H1 (cell line): ENCODE measurements at regions not wholly inside any gene's neighbourhood (a gene's known extent, or its start where the extent isn't known, plus 50 kb on each side); places are given as distances from the start of the nearest gene placed in this dataset.

Experiments used
- CTCF ChIA-PET: fragments of 300-600 bp; sonication (Branson Sonifier 250); formaldehyde crosslinking; loops from one replicate; lab custom pipeline; 2021; ENCODE audit not compliant: partially characterized antibody; lab: Charles Lee
- POLR2A ChIA-PET: fragments of 300-600 bp; sonication (Branson Sonifier 250); formaldehyde crosslinking; loops from one replicate; lab custom pipeline; 2021; ENCODE audit warnings: inconsistent platforms; ENCODE audit not compliant: partially characterized antibody; lab: Charles Lee
- DNase-seq, 2 experiments: peaks; one replicate each; pipeline versions ENCODE4 v3.0.0 to v3.0.0-alpha.2; 2010 to 2022; ENCODE audit warnings: low spot score in 2 of 2, low read depth in 1 of 2, mixed read lengths in 1 of 2
- FAIRE-seq: peaks from 2 replicates; lab custom pipeline; 2011; peaks lifted over from hg19 to GRCh38; lab: Jason Lieb, UNC
- H2AFZ ChIP-seq: 2 replicates; pipeline ENCODE4 v1.8.1; 2012; ENCODE audit warnings: low read length, inconsistent platforms
- H2AK5ac ChIP-seq: 2 replicates; pipeline ENCODE4 v1.6.1; 2013; ENCODE audit warnings: low read depth, low read length
- H2BK120ac ChIP-seq: replicated peaks from 2 replicates; pipeline ENCODE3; 2013; ENCODE audit warnings: low read depth, low read length, inconsistent platforms
- H2BK12ac ChIP-seq: 2 replicates; pipeline ENCODE4 v1.6.1; 2013; ENCODE audit warnings: low read depth, low read length
- H2BK15ac ChIP-seq: 2 replicates; pipeline ENCODE4 v1.6.1; 2013; ENCODE audit warnings: low read length
- H2BK20ac ChIP-seq: 2 replicates; pipeline ENCODE4 v1.6.1; 2013; ENCODE audit warnings: low read length
- H2BK5ac ChIP-seq: 2 replicates; pipeline ENCODE4 v1.6.1; 2013; ENCODE audit warnings: low read depth, low read length
- H3K14ac ChIP-seq: 2 replicates; pipeline ENCODE4 v1.6.1; 2013; ENCODE audit warnings: inconsistent platforms; ENCODE audit not compliant: insufficient read length
- H3K18ac ChIP-seq: 2 replicates; pipeline ENCODE4 v1.6.1; 2013; ENCODE audit warnings: low read length; ENCODE audit errors: extremely low read depth
- H3K23ac ChIP-seq: 2 replicates; pipeline ENCODE4 v1.6.1; 2013; ENCODE audit warnings: inconsistent platforms; ENCODE audit not compliant: insufficient read length
- H3K23me2 ChIP-seq: 2 replicates; pipeline ENCODE4 v1.6.1; 2013; ENCODE audit warnings: low read depth, low read length
- H3K27ac ChIP-seq: 2 replicates; pipeline ENCODE4 v1.6.1; 2011; ENCODE audit warnings: low read depth, low read length, inconsistent platforms
- H3K27me3 ChIP-seq, 4 experiments: replicated peaks in 1 of 4; 1 replicate in 1 of 4; 2 replicates in 3 of 4; pipeline versions ENCODE4 v1.6.1 to v1.8.1; 2011 to 2013; ENCODE audit warnings: low read length in 3 of 4, mild to moderate bottlenecking in 3 of 4, inconsistent platforms in 2 of 4, mixed read lengths in 2 of 4, moderate library complexity in 1 of 4; ENCODE audit not compliant: control insufficient read depth in 3 of 4, insufficient read depth in 3 of 4; ENCODE audit errors: extremely low read depth in 1 of 4
- H3K36me3 ChIP-seq, 4 experiments: 2 replicates each; pipeline versions ENCODE4 v1.6.1 to v1.8.1; 2011 to 2013; ENCODE audit warnings: mild to moderate bottlenecking in 4 of 4, low read length in 3 of 4, moderate library complexity in 2 of 4, control low read depth in 1 of 4, inconsistent platforms in 1 of 4; ENCODE audit not compliant: insufficient read depth in 4 of 4, control insufficient read depth in 2 of 4
- H3K4ac ChIP-seq: replicated peaks from 2 replicates; pipeline ENCODE3; 2013; ENCODE audit warnings: low read length, low read depth, mixed read lengths, inconsistent platforms; ENCODE audit not compliant: insufficient read length
- H3K4me1 ChIP-seq, 4 experiments: replicated peaks in 1 of 4; 1 replicate in 1 of 4; 2 replicates in 3 of 4; pipeline versions ENCODE4 v1.6.1 to v1.8.1; 2011 to 2013; ENCODE audit warnings: low read length in 3 of 4, inconsistent platforms in 2 of 4, mixed read lengths in 1 of 4; ENCODE audit not compliant: insufficient read depth in 4 of 4, control insufficient read depth in 3 of 4
- H3K4me2 ChIP-seq, 2 experiments: 2 replicates each; pipeline versions ENCODE4 v1.6.1 to v1.8.1; 2011 to 2013; ENCODE audit warnings: low read depth in 2 of 2, low read length in 2 of 2, control low read depth in 1 of 2, inconsistent platforms in 1 of 2, mild to moderate bottlenecking in 1 of 2; ENCODE audit not compliant: insufficient read depth in 1 of 2
- H3K4me3 ChIP-seq, 4 experiments: fragments of 200-600, 300-600 bp in 1 of 4; sonication (generic), shearing (Covaris generic), sonication (Bioruptor Twin) in 1 of 4; 2 replicates each; pipeline versions ENCODE4 v1.5.1 to v1.8.1; 2011 to 2016; ENCODE audit warnings: low read length in 4 of 4, low read depth in 3 of 4, control low read depth in 2 of 4, inconsistent platforms in 2 of 4, mild to moderate bottlenecking in 2 of 4, mixed read lengths in 1 of 4, moderate library complexity in 1 of 4; ENCODE audit not compliant: insufficient read depth in 2 of 4; ENCODE audit errors: extremely low read depth in 1 of 4
- H3K56ac ChIP-seq: replicated peaks from 2 replicates; pipeline ENCODE3; 2013; ENCODE audit warnings: low read depth, mild to moderate bottlenecking, mixed read lengths, low read length, inconsistent platforms; ENCODE audit not compliant: insufficient read length
- H3K79me1 ChIP-seq: 2 replicates; pipeline ENCODE4 v1.6.1; 2013; ENCODE audit warnings: low read depth, low read length, control low read depth
- H3K79me2 ChIP-seq, 2 experiments: 2 replicates each; pipeline versions ENCODE4 v1.6.1 to v1.8.1; 2012 to 2013; ENCODE audit warnings: low read length in 2 of 2, mild to moderate bottlenecking in 2 of 2, inconsistent platforms in 1 of 2; ENCODE audit not compliant: insufficient read depth in 2 of 2, control insufficient read depth in 1 of 2
- H3K9ac ChIP-seq, 4 experiments: replicated peaks in 1 of 4; 1 replicate in 1 of 4; 2 replicates in 3 of 4; pipeline versions ENCODE4 v1.6.1 to v1.8.1; 2011 to 2013; ENCODE audit warnings: low read depth in 3 of 4, low read length in 3 of 4, control low read depth in 2 of 4, mild to moderate bottlenecking in 2 of 4, moderate library complexity in 2 of 4, inconsistent platforms in 1 of 4; ENCODE audit errors: extremely low read depth in 1 of 4
- H3K9me3 ChIP-seq, 2 experiments: 2 replicates each; pipeline versions ENCODE4 v1.6.1 to v1.8.1; 2012 to 2013; ENCODE audit warnings: mild to moderate bottlenecking in 2 of 2, moderate library complexity in 2 of 2, control low read depth in 1 of 2, inconsistent platforms in 1 of 2, low read depth in 1 of 2, low read length in 1 of 2, mixed read lengths in 1 of 2; ENCODE audit not compliant: insufficient read depth in 2 of 2
- H4K20me1 ChIP-seq, 2 experiments: replicated peaks in 1 of 2; 2 replicates each; pipeline versions ENCODE3 to v1.8.1; 2011 to 2013; ENCODE audit warnings: inconsistent platforms in 2 of 2, low read length in 2 of 2, mild to moderate bottlenecking in 1 of 2; ENCODE audit not compliant: insufficient read depth in 2 of 2, control insufficient read depth in 1 of 2
- H4K5ac ChIP-seq: 2 replicates; pipeline ENCODE4 v1.6.1; 2013; ENCODE audit warnings: low read length, low read depth, mixed read lengths, inconsistent platforms; ENCODE audit not compliant: insufficient read length
- H4K8ac ChIP-seq: 2 replicates; pipeline ENCODE4 v1.8.0; 2013; ENCODE audit warnings: mild to moderate bottlenecking, moderate library complexity, low read length, inconsistent platforms; ENCODE audit not compliant: insufficient read depth; ENCODE audit errors: extremely low read depth
- H4K91ac ChIP-seq: replicated peaks from 2 replicates; pipeline ENCODE3; 2013; ENCODE audit warnings: low read length, mixed read lengths, inconsistent platforms; ENCODE audit not compliant: insufficient read length
- ASH2L ChIP-seq: fragments of 200-600, 300-600 bp; sonication (generic); IDR thresholded peaks from one replicate; pipeline ENCODE4 v1.7.1; 2017; ENCODE audit warnings: low read length
- ATF3 ChIP-seq: IDR thresholded peaks from 2 replicates; pipeline ENCODE4 v1.6.1; 2011; ENCODE audit warnings: low read depth, mild to moderate bottlenecking, low read length; ENCODE audit not compliant: insufficient read depth
- CBX5 ChIP-seq: fragments of 300-800, 300-1000 bp; sonication (generic); IDR thresholded peaks from 2 replicates; pipeline ENCODE4 v1.7.1; 2016; ENCODE audit warnings: antibody characterized with exemption, low read length, low read depth
- GABPA ChIP-seq: IDR thresholded peaks from 2 replicates; pipeline ENCODE4 v1.6.1; 2011; ENCODE audit warnings: mild to moderate bottlenecking, low read length, moderate library complexity, borderline replicate concordance; ENCODE audit not compliant: insufficient read depth
- HDAC6 ChIP-seq: IDR thresholded peaks from one replicate; pipeline ENCODE4 v1.7.1; 2012; ENCODE audit warnings: low read depth, mild to moderate bottlenecking, inconsistent platforms, low read length, moderate library complexity
- JUND ChIP-seq: IDR thresholded peaks from 2 replicates; pipeline ENCODE4 v1.6.1; 2011; ENCODE audit warnings: mild to moderate bottlenecking, improper control_type of control experiment, low read length
- KDM4A ChIP-seq: IDR thresholded peaks from one replicate; pipeline ENCODE4 v1.7.1; 2012; ENCODE audit warnings: low read depth, mild to moderate bottlenecking, moderate library complexity, low read length, inconsistent platforms; ENCODE audit not compliant: severe bottlenecking
- KDM5A ChIP-seq: fragments of 200-600 bp; IDR thresholded peaks from 2 replicates; pipeline ENCODE4 v1.7.1; 2012; ENCODE audit warnings: mild to moderate bottlenecking, low read length, inconsistent platforms, mixed read lengths
- MAFK ChIP-seq: IDR thresholded peaks from 2 replicates; pipeline ENCODE4 v1.6.1; 2012; ENCODE audit warnings: low read depth, mild to moderate bottlenecking, improper control_type of control experiment, low read length
- NRF1 ChIP-seq: IDR thresholded peaks from 2 replicates; pipeline ENCODE4 v1.6.1; 2011; ENCODE audit warnings: mild to moderate bottlenecking, low read depth, low read length, improper control_type of control experiment
- RAD21 ChIP-seq, 2 experiments: IDR thresholded peaks in 1 of 2; conservative IDR thresholded peaks in 1 of 2; 2 replicates each; pipeline ENCODE4 v1.6.1; 2011; ENCODE audit warnings: low read depth in 2 of 2, low read length in 2 of 2, improper control_type of control experiment in 1 of 2, inconsistent platforms in 1 of 2, mild to moderate bottlenecking in 1 of 2, moderate library complexity in 1 of 2
- SRF ChIP-seq: IDR thresholded peaks from 2 replicates; pipeline ENCODE4 v1.6.1; 2011; ENCODE audit warnings: mild to moderate bottlenecking, low read depth, low read length, moderate library complexity
- WGBS, 2 experiments: shearing (Covaris generic) in 1 of 2; methylation state at CpG; one replicate each; pipeline versions ENCODE4 v1.1.6 to v1.1.7; 2013 to 2015; ENCODE audit warnings: low lambda C conversion rate in 2 of 2, mixed read lengths in 2 of 2, inconsistent platforms in 1 of 2, low coverage in 1 of 2, missing lambda C conversion rate in 1 of 2; ENCODE audit not compliant: insufficient replicate concordance in 2 of 2, insufficient coverage in 1 of 2, insufficient read length in 1 of 2; ENCODE audit errors: extremely low coverage in 1 of 2, missing lambda C conversion rate in 1 of 2; 5-methylcytosine and 5-hydroxymethylcytosine counted together
- TF ChIP-seq, protein P1 (sequence below): IDR thresholded peaks from 2 replicates; pipeline ENCODE4 v1.6.1; 2012; ENCODE audit warnings: inconsistent platforms
- TF ChIP-seq, protein P2 (sequence below): IDR thresholded peaks from 2 replicates; pipeline ENCODE4 v1.6.1; 2012; ENCODE audit warnings: inconsistent platforms

DNA sequence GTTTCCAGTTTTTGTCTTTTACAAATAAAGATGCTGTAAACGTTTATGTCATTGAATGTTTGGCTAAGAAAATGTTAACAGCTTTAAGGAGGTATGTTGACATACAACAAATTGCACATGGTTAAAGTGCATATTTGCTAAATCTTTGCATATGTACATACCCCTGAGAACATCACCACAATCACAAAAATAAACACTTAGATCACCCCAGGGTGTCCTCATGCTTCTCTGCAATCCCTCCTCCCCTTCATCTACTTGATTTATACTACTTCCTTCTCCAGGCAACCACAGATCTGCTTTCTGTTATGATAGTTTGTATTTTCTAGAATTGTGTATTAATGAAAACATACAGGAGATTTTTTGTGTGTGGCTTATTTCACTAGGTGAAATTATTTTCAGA is 209.5 kb downstream of the GLRX3 start:
- CTCF ChIA-PET: interaction anchor here (0.7 to 2.3 kb wide), 2 partner anchors 14 to 127 kb away, joined by 3 to 5 read pairs; no protein-coding TSS in a partner anchor
- 91% methylated on average over 1 of the region's 1 CpG; no CpG with 5 or more reads in 1 of the 2 experiments for WGBS, 2 experiments
- H3K4me2 ChIP-seq: no peak overlapping the region
- TF ChIP-seq RAD21 (IDR thresholded peaks at IDR 0.05 in 1 of 2, conservative IDR thresholded peaks at IDR 0.05 in 1 of 2; ENCODE audit: low read depth in 2 of 2, low read length in 2 of 2) (no peak), KDM5A (no peak), GABPA (no peak), HDAC6 (no peak), SRF (no peak), ATF3 (no peak), KDM4A (no peak), ASH2L (no peak), CBX5 (no peak), JUND (no peak), NRF1 (no peak), MAFK (no peak)
- TF ChIP-seq, protein P1, sequence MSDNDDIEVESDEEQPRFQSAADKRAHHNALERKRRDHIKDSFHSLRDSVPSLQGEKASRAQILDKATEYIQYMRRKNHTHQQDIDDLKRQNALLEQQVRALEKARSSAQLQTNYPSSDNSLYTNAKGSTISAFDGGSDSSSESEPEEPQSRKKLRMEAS: no peak
- TF ChIP-seq, protein P2, sequence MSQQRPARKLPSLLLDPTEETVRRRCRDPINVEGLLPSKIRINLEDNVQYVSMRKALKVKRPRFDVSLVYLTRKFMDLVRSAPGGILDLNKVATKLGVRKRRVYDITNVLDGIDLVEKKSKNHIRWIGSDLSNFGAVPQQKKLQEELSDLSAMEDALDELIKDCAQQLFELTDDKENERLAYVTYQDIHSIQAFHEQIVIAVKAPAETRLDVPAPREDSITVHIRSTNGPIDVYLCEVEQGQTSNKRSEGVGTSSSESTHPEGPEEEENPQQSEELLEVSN: no peak

More for the DNA sequence above, 209.5 kb downstream of the GLRX3 start:
- no peak overlapping the region for H4K8ac ChIP-seq
- no peak for FAIRE-seq
- no peak overlapping the region for H3K23ac ChIP-seq
- no peaks in the 10 kb centered on the region for H3K79me1 ChIP-seq
- no peak overlapping the region for H2BK15ac ChIP-seq
- no peak overlapping the region for H2AK5ac ChIP-seq
- no peak overlapping the region for H3K9ac ChIP-seq
- H4K5ac ChIP-seq: no peak overlapping the region
- no peak overlapping the region for H2BK5ac ChIP-seq
- no peak overlapping the region for H3K56ac ChIP-seq
- H3K4ac ChIP-seq: no peak overlapping the region
- no peaks in the 10 kb centered on the region for H3K79me2 ChIP-seq
- no peaks in the 10 kb centered on the region for H3K27me3 ChIP-seq
- H3K27ac ChIP-seq: no peak overlapping the region
- H3K14ac ChIP-seq: no peak overlapping the region
- POLR2A ChIA-PET: no interaction called here
- no peaks in the 10 kb centered on the region for H3K4me1 ChIP-seq
- H2BK20ac ChIP-seq: no peak overlapping the region
- H3K36me3 ChIP-seq: no peaks in the 10 kb centered on the region
- H4K20me1 ChIP-seq: no peaks in the 10 kb centered on the region
- no peak overlapping the region for H2AFZ ChIP-seq
- no peak overlapping the region for H2BK12ac ChIP-seq
- H3K23me2 ChIP-seq: no peaks in the 10 kb centered on the region
- H4K91ac ChIP-seq: no peak overlapping the region
- no peak overlapping the region for H3K18ac ChIP-seq
- no peaks in the 10 kb centered on the region for H3K9me3 ChIP-seq
- no peak overlapping the region for H2BK120ac ChIP-seq
- no peak overlapping the region for H3K4me3 ChIP-seq
- DNase-seq: no peak
